Stimulated activated memory B cell treated with anti-CD40 and anti-IgM and Interleukin-4, amounts not matched to agents 10 μg/mL and 1 μg/mL and 100 μg/mL, for 72 hours (primary cell): ENCODE measurements at regions not wholly inside any gene's neighbourhood (a gene's known extent, or its start where the extent isn't known, plus 50 kb on each side); places are given as distances from the start of the nearest gene placed in this dataset.
"Not testable (repeated sequence)": the region's sequence is repeated elsewhere in the genome, so short reads cannot be mapped to it uniquely, and the experiment has no call there.

Experiments
- ATAC-seq: fragments of 150-1000 bp; cut with Tn5 transposase; 2 replicates; pipeline ENCODE4 v1.10.0; 2021
- H3K27ac Mint-ChIP-seq: one replicate; pipeline ENCODE4 v1.8.0; 2022; ENCODE audit warnings: mild to moderate bottlenecking, mixed read lengths
- H3K27me3 Mint-ChIP-seq: one replicate; pipeline ENCODE4 v1.8.0; 2022; ENCODE audit warnings: mixed read lengths
- H3K36me3 Mint-ChIP-seq: one replicate; pipeline ENCODE4 v1.8.0; 2022; ENCODE audit warnings: mixed read lengths
- H3K4me1 Mint-ChIP-seq: one replicate; pipeline ENCODE4 v1.8.0; 2022; ENCODE audit warnings: mixed read lengths
- H3K4me3 Mint-ChIP-seq: one replicate; pipeline ENCODE4 v1.8.0; 2022; ENCODE audit warnings: mild to moderate bottlenecking, moderate library complexity, mixed read lengths
- H3K9me3 Mint-ChIP-seq: one replicate; pipeline ENCODE4 v1.8.0; 2022; ENCODE audit warnings: mixed read lengths

- Mint-ChIP-seq H3K4me1 (peaks cover 7% of the 10 kb centered on the region), H3K27ac (no peak overlapping the region), H3K4me3 (no peak overlapping the region), H3K27me3 (no peaks in the 10 kb centered on the region), H3K36me3 (no peaks in the 10 kb centered on the region), H3K9me3 (peaks cover 6% of the 10 kb centered on the region)
- no peak for ATAC-seq
Measured at GRCh38 chr3:5366746-5367145, 179.2 kb downstream of the EDEM1 start.

GRCh38 chr3:5371555-5371954, 184.0 kb downstream of the EDEM1 start:
- not testable (repeated sequence) for H3K9me3 Mint-ChIP-seq, H3K4me3 Mint-ChIP-seq, H3K36me3 Mint-ChIP-seq, H3K27me3 Mint-ChIP-seq, H3K27ac Mint-ChIP-seq, ATAC-seq
- peaks cover 12% of the 10 kb centered on the region for H3K4me1 Mint-ChIP-seq

GRCh38 chr3:5376761-5377160, 189.3 kb downstream of the EDEM1 start:
- Mint-ChIP-seq H3K9me3 (peaks cover 13% of the 10 kb centered on the region), H3K27ac (peak overlapping the region; percentile 15), H3K36me3 (no peaks in the 10 kb centered on the region), H3K27me3 (no peaks in the 10 kb centered on the region), H3K4me1 (peaks cover 14% of the 10 kb centered on the region), H3K4me3 (no peak overlapping the region)
- peak; percentile 77 for ATAC-seq

- peaks cover 18% of the 10 kb centered on the region for H3K9me3 Mint-ChIP-seq
- H3K4me1 Mint-ChIP-seq, result peaks cover 14% of the 10 kb centered on the region
- H3K36me3 Mint-ChIP-seq, H3K27ac Mint-ChIP-seq, H3K4me3 Mint-ChIP-seq, H3K27me3 Mint-ChIP-seq, ATAC-seq: not testable (repeated sequence)
Measured at GRCh38 chr3:5379266-5379665, 191.8 kb downstream of the EDEM1 start.

GRCh38 chr3:5383486-5384263, 196.2 kb downstream of the EDEM1 start:
- H3K4me1 Mint-ChIP-seq, H3K27ac Mint-ChIP-seq, H3K4me3 Mint-ChIP-seq, ATAC-seq, H3K27me3 Mint-ChIP-seq, H3K36me3 Mint-ChIP-seq: not testable (repeated sequence)
- H3K9me3 Mint-ChIP-seq, result peaks cover 18% of the 10 kb centered on the region

GRCh38 chr3:5384557-5385236, 197.2 kb downstream of the EDEM1 start:
- no peaks in the 10 kb centered on the region for H3K27me3 Mint-ChIP-seq
- peaks cover 18% of the 10 kb centered on the region for H3K4me1 Mint-ChIP-seq
- H3K9me3 Mint-ChIP-seq, result peaks cover 14% of the 10 kb centered on the region
- peaks cover 7% of the 10 kb centered on the region for H3K36me3 Mint-ChIP-seq
- no peak overlapping the region for H3K27ac Mint-ChIP-seq
- no peak for ATAC-seq
- H3K4me3 Mint-ChIP-seq, result no peak overlapping the region

GRCh38 chr3:5388091-5388490, 200.6 kb downstream of the EDEM1 start:
- Mint-ChIP-seq H3K27me3 (no peaks in the 10 kb centered on the region), H3K4me1 (peaks cover 43% of the 10 kb centered on the region), H3K4me3 (no peak overlapping the region), H3K9me3 (no peaks in the 10 kb centered on the region), H3K36me3 (peaks cover 2% of the 10 kb centered on the region), H3K27ac (no peak overlapping the region)
- no peak for ATAC-seq

- Mint-ChIP-seq H3K27me3 (no peaks in the 10 kb centered on the region), H3K27ac (no peak overlapping the region), H3K4me1 (peaks cover 43% of the 10 kb centered on the region), H3K9me3 (no peaks in the 10 kb centered on the region), H3K4me3 (no peak overlapping the region), H3K36me3 (no peaks in the 10 kb centered on the region)
- ATAC-seq, result no peak
Measured at GRCh38 chr3:5389057-5389456, 201.6 kb downstream of the EDEM1 start.

- Mint-ChIP-seq H3K27me3 (no peaks in the 10 kb centered on the region), H3K4me1 (peaks cover 43% of the 10 kb centered on the region), H3K27ac (peak overlapping the region; percentile 71), H3K9me3 (no peaks in the 10 kb centered on the region), H3K4me3 (peak overlapping the region; percentile 67), H3K36me3 (no peaks in the 10 kb centered on the region)
- peak; percentile 75 for ATAC-seq
Measured at GRCh38 chr3:5390221-5390620, 202.7 kb downstream of the EDEM1 start.

- H3K36me3 Mint-ChIP-seq, result no peaks in the 10 kb centered on the region
Measured at GRCh38 chr3:5390936-5391625, 203.6 kb downstream of the EDEM1 start.

GRCh38 chr3:5401002-5401401, 213.5 kb downstream of the EDEM1 start:
- peak; percentile 12 for ATAC-seq
- Mint-ChIP-seq H3K27me3 (peaks cover 14% of the 10 kb centered on the region), H3K9me3 (no peaks in the 10 kb centered on the region), H3K36me3 (no peaks in the 10 kb centered on the region), H3K4me1 (no peaks in the 10 kb centered on the region), H3K4me3 (no peak overlapping the region), H3K27ac (no peak overlapping the region)

More at GRCh38 chr3:5390936-5391625, 203.6 kb downstream of the EDEM1 start:
- Mint-ChIP-seq H3K4me3 (no peak overlapping the region), H3K4me1 (peaks cover 35% of the 10 kb centered on the region), H3K27me3 (no peaks in the 10 kb centered on the region), H3K27ac (peak overlapping the region; percentile 71), H3K9me3 (no peaks in the 10 kb centered on the region)
- ATAC-seq, result peak; percentile 8

GRCh38 chr3:5404718-5405117, 217.2 kb downstream of the EDEM1 start:
- Mint-ChIP-seq H3K9me3 (no peaks in the 10 kb centered on the region), H3K27ac (no peak overlapping the region), H3K4me1 (no peaks in the 10 kb centered on the region), H3K27me3 (peaks cover 23% of the 10 kb centered on the region), H3K4me3 (no peak overlapping the region), H3K36me3 (no peaks in the 10 kb centered on the region)
- ATAC-seq, result no peak

GRCh38 chr3:5411786-5412185, 224.3 kb downstream of the EDEM1 start:
- H3K27ac Mint-ChIP-seq, result no peak overlapping the region
- no peaks in the 10 kb centered on the region for H3K36me3 Mint-ChIP-seq
- H3K9me3 Mint-ChIP-seq, result peaks cover 13% of the 10 kb centered on the region
- H3K4me3 Mint-ChIP-seq, result no peak overlapping the region
- ATAC-seq, result no peak
- no peaks in the 10 kb centered on the region for H3K4me1 Mint-ChIP-seq
- H3K27me3 Mint-ChIP-seq, result peaks cover 32% of the 10 kb centered on the region

- ATAC-seq, result peak; percentile 37
- Mint-ChIP-seq H3K9me3 (no peaks in the 10 kb centered on the region), H3K4me3 (no peak overlapping the region), H3K27me3 (no peaks in the 10 kb centered on the region), H3K4me1 (peaks cover 15% of the 10 kb centered on the region), H3K27ac (no peak overlapping the region), H3K36me3 (no peaks in the 10 kb centered on the region)
Measured at GRCh38 chr3:5423076-5423475, 235.6 kb downstream of the EDEM1 start.

GRCh38 chr3:5423523-5423922, 236.0 kb downstream of the EDEM1 start:
- ATAC-seq, result no peak
- Mint-ChIP-seq H3K4me3 (no peak overlapping the region), H3K27ac (no peak overlapping the region), H3K36me3 (no peaks in the 10 kb centered on the region), H3K9me3 (no peaks in the 10 kb centered on the region), H3K4me1 (peaks cover 17% of the 10 kb centered on the region), H3K27me3 (no peaks in the 10 kb centered on the region)
